ENCODE measurements at regions not wholly inside any gene's neighbourhood (a gene's known extent, or its start where the extent isn't known, plus 50 kb on each side); places are given as distances from the start of the nearest gene placed in this dataset.
"Not testable (repeated sequence)": the region's sequence is repeated elsewhere in the genome, so short reads cannot be mapped to it uniquely, and the experiment has no call there.

GRCh38 chr1:25011943-25012638 lies 82.0 kb upstream of the RUNX3 start:
- DNase-seq (ENCODE audit: low read depth in 4 of 4, low spot score in 3 of 4): no peak

DNA sequence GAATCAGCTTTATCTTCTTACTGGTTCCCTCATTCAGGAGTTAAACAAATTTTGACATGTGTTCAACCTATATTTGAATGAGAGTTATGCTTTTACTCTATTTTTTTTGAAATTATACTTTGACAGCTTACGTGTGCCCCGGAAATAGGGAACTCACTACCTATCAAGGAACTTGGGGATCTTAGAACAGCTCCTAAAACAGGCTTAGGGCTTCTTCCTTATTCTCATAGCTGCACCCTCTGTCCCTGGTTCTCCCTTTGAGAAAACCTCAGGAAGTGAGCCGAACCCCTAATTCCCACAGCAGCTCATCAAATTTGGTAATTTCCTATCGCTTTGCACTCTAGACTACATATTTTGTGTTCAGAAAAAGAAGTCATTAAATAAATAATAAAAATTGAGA lies 81.2 kb upstream of the RUNX3 start:
- no peak for DNase-seq (ENCODE audit: low read depth in 4 of 4, low spot score in 3 of 4)

DNA sequence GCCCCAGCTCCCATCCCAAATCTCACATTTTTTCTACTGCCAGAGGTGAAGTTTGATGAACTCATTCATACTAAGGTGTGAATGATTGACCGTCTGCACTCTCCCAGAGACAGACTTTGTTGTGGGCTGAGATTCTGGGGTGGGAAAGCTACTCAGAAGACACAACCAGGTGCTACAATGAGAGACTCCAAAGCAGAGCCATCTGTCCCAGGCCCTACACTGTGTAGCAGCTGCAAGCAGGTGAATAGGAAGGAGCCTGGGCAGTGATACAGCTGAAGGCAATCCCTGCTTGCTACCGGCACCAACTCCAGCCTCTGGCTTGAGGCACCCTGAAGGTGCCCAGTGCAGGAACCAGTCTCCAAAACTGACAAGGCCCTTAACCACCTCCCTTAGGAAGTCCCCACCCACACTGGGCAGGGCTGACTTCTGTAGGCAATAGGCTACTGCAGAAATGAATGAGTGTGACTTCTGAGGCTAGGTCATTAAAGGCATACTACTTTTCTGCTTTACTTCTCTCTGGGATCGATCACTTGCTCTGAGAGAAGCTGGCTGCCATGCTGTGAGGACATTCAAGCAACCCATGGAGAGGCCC lies 79.7 kb upstream of the RUNX3 start:
- no peak for DNase-seq (ENCODE audit: low read depth in 4 of 4, low spot score in 3 of 4)

GRCh38 chr1:25008192-25008485 lies 78.1 kb upstream of the RUNX3 start:
- no peak for DNase-seq (ENCODE audit: low read depth in 4 of 4, low spot score in 3 of 4)

- not testable (repeated sequence) for DNase-seq (ENCODE audit: low read depth in 4 of 4, low spot score in 3 of 4)
Observed at GRCh38 chr1:25007390-25008191, 77.5 kb upstream of the RUNX3 start.

DNA sequence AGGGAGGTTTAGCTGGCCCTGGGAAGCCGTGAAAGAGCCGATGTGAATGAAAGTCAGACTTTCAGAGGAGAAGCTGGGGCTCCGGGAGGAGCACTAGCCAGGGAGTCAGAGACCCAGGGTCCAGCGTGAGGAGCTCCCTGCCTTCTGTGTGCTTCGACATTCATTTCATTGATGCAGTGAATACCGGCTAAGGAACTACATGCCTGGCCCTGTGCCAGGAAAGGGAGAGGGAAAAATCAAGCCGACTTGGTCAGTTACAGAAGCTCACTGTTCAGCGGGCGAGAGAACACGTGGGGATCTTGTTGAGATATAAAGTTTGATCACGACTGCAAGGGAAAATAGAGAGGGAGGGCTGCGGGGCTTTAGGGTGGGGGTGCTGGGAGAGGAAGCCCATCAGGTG lies 76.7 kb upstream of the RUNX3 start:
- peak; percentile 29 to 57 (median 38) for DNase-seq (ENCODE audit: low read depth in 4 of 4, low spot score in 3 of 4)

GRCh38 chr1:25004355-25004754 lies 74.3 kb upstream of the RUNX3 start:
- no peak for DNase-seq (ENCODE audit: low read depth in 4 of 4, low spot score in 3 of 4)

- no peak for DNase-seq (ENCODE audit: low read depth in 4 of 4, low spot score in 3 of 4)
Observed at GRCh38 chr1:25003457-25004190, 73.5 kb upstream of the RUNX3 start.

- no peak for DNase-seq (ENCODE audit: low read depth in 4 of 4, low spot score in 3 of 4)
Observed at GRCh38 chr1:25003000-25003399, 72.9 kb upstream of the RUNX3 start.

DNA sequence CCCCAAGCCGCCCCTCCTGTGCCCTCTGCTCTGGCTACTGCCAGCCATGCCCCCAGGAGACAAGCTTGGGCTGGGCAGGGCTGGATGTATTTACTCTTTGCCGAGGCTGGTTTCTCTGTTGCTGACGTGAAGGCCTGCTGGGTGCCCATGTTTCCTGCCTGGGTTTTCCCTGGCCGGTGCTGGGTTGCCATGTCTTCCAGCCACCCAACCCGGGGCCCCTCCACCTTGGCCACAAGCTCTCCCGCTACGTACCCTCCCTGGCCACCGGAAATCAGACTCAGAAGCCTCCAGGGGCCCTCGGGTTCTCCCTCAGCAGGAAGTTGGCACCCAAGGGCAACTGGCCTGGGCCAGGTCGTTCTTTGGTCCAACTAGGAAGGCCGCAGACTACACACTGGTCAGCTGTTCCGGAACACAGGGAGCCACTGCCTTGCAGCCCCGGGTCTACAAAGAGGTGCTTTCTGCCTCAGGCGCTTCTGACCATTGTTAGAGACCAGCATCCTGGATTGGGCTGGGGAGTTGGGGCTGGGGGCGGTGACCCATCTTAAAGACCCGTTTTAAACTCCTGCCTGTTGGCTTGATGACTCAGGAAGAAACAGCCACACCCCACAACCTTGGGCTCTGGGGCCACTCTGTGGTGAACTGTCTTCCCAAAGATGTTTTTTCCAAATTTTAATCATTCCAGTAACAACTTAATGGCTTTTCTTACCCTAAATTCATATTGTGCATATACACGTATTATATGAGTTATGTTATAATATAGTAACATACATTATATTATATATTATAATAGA lies 71.2 kb upstream of the RUNX3 start:
- no peak for DNase-seq (ENCODE audit: low read depth in 4 of 4, low spot score in 3 of 4)

DNA sequence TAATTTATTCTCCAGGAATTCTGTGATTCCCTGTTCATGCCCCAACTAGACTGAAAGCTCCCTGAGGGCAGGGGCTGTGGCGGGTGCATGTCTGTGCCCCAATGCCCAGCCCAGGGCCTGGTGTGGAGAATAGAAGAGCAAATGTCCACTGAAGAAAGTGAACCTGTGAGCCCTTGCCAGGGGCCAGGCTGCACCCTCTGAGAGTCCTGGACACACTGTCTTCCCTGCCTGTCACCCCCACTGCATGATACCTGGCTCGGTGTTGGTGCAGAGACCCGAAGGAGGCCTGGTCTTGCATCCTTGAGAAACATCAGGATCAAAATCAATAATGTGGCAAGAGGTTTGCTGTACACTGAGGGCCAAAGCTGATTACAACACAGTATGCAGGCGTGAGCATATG lies 69.8 kb upstream of the RUNX3 start:
- DNase-seq (ENCODE audit: low read depth in 4 of 4, low spot score in 3 of 4): no peak

- DNase-seq (ENCODE audit: low read depth in 4 of 4, low spot score in 3 of 4): no peak
Observed at GRCh38 chr1:24999426-24999825, 69.3 kb upstream of the RUNX3 start.

DNA sequence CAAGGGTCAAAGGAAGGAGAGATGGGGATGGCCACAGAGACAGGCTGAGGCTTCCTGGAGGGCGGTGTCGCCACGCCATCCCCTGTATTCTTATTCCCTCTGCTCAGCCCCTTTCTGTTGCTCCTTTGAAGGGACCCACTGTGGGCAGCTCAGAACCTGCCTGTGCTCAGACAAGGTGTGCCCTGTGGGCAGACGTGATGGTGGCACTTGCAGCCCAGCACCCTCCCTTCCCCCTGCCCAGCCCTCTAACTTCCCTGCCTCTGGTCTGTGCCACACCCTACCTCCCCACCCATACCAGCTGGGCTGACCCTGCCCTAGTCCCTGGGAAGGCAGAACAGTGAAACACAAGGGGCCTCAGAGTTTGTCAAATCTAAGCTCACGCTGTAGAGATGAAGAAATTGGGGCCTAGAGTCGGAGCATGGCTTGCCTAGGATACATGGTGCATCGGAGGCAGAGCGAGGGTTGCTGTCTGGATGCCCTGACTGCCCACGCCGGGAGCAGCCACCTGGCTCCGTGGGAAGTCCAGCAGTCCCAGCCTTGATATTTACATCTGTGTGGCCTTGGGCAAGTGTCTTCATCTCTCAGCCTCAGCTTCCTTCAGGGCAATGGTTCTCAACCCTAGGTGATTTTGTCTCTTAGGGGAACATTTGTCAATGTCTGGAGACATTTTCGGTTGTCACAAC lies 68.6 kb upstream of the RUNX3 start:
- DNase-seq (ENCODE audit: low read depth in 4 of 4, low spot score in 3 of 4): no peak

DNA sequence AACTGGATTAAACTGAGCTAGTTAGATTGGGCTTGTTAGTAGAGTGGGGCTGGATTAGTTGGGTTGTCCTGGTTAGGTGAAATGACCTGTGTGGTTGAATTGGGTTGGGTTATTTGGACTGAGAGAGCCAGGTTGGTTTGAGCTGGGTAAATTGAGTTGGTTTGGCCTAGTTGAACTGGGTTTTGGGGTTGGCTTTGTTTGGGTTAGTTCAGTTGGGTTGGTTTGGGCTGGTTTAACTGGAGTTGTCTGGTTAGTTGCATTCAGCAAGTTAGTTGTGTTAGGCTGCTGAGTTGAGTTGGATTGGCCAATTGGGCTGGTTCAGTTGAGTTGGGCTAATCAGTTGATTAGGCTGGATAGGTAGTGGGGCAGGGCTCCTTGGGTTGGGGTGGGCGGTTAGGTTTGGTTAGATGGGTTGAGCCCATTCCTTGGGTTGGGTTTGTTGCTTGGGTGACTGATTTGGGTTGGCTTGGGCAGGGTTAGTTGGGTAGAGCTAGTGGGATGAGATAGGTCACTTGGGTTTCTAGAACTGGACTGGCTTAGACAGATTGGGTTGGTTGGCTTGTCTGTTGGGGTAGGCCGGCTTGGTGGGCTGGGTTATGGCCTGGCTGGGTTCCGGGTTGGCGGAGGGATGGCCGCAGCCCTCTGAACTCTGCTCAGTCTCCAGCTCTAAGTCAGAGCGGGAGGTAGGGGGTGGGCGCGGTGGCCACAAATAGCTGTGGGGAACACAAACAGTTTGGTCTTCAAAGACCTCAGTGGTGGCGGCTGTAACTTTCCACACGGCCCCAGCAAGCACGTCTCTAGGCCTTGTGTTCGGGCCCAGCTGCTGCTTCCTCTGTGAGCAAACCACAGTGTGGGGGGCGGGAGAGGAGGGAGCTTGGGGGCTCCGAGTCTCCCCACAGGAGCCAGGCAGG lies 67.2 kb upstream of the RUNX3 start:
- no peak for DNase-seq (ENCODE audit: low read depth in 4 of 4, low spot score in 3 of 4)

- DNase-seq (ENCODE audit: low read depth in 4 of 4, low spot score in 3 of 4): no peak
Observed at GRCh38 chr1:24996456-24996855, 66.4 kb upstream of the RUNX3 start.

DNA sequence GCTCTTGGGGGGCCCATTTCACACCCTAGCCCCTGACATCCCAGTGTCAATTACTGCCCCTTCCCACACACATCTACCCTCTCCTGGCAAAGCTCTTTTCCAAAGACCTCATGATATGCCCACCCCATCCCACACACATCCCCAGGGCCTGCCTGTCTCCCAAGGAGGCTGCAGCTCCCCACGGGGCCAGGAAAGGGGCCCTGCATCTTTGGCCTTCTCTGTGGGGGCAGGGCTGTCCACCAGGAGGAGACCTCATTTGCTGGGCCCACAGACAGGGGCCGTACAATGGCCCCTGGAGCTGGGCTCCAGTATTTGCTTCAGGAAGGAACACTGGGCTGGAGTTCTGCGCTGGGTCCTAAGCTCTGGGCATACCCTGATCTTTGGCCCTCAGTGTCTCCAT lies 65.6 kb upstream of the RUNX3 start:
- no peak for DNase-seq (ENCODE audit: low read depth in 4 of 4, low spot score in 3 of 4)

GRCh38 chr1:24995140-24995539 lies 65.1 kb upstream of the RUNX3 start:
- DNase-seq (ENCODE audit: low read depth in 4 of 4, low spot score in 3 of 4): no peak

DNA sequence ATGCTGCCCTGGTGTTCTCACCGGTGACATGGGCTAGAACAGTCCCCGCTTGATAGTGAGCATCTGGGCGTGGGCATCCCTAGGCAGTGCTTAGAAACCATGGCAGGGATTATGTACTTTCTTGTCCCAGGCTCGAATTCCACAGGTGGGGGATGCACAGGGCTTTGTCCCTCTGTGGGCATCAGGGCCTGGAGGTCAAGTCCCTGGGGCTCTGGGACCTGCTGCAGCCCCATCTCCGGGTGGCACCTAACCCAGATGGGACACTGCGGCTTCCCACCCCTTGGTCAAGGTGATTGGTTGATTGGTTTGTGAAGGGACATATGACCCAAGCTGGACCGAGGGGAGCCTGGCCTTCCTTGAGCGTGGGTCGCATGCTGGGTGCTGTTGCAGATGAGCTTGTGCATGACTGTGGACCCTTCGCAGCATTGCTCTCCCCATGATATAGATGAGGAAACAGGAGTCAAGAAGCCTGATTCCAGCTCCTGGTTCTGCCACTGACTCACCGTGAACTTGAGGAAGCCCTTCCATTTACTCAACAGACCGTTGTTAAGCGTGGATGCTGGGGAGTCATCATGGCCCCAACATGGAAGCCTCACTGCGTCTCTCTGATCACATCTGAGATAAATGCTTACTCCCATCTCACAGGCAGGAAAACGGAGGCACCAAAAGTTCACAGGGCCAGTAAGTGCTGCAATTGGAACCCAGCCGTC lies 64.0 kb upstream of the RUNX3 start:
- no peak for DNase-seq (ENCODE audit: low read depth in 4 of 4, low spot score in 3 of 4)

Measured in right renal pelvis (tissue), 4 donors.